ENCODE measurements at regions not wholly inside any gene's neighbourhood (a gene's known extent, or its start where the extent isn't known, plus 50 kb on each side); places are given as distances from the start of the nearest gene placed in this dataset.

DNA sequence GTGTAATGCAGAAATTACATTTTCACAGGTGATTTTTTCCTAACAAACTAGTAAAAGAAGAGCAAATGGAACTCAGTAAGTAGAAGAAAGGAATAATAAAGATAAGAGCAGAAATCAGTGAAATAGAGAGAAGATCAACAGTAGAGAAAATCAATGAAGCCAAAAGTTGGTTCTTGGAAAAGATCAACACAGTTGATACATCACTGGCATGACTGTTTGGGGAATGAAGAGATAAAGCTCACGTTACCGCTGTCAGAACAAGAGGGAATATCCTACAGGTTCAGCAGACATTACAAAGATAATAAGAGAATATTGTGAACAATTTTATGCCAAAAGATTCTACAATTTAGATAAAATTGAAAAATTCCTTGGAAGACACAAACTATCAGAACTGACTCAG is 146.4 kb downstream of the ACTR3B start:
- no peak for DNase-seq (ENCODE audit: low read depth)
- TF ChIP-seq, protein P1, sequence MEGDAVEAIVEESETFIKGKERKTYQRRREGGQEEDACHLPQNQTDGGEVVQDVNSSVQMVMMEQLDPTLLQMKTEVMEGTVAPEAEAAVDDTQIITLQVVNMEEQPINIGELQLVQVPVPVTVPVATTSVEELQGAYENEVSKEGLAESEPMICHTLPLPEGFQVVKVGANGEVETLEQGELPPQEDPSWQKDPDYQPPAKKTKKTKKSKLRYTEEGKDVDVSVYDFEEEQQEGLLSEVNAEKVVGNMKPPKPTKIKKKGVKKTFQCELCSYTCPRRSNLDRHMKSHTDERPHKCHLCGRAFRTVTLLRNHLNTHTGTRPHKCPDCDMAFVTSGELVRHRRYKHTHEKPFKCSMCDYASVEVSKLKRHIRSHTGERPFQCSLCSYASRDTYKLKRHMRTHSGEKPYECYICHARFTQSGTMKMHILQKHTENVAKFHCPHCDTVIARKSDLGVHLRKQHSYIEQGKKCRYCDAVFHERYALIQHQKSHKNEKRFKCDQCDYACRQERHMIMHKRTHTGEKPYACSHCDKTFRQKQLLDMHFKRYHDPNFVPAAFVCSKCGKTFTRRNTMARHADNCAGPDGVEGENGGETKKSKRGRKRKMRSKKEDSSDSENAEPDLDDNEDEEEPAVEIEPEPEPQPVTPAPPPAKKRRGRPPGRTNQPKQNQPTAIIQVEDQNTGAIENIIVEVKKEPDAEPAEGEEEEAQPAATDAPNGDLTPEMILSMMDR (IDR thresholded peaks at IDR 0.05; ENCODE audit: low read length, missing control alignments): no peak
- no peak overlapping the region for H3K4me3 ChIP-seq (replicated peaks; ENCODE audit: low read depth, low read length)

DNA sequence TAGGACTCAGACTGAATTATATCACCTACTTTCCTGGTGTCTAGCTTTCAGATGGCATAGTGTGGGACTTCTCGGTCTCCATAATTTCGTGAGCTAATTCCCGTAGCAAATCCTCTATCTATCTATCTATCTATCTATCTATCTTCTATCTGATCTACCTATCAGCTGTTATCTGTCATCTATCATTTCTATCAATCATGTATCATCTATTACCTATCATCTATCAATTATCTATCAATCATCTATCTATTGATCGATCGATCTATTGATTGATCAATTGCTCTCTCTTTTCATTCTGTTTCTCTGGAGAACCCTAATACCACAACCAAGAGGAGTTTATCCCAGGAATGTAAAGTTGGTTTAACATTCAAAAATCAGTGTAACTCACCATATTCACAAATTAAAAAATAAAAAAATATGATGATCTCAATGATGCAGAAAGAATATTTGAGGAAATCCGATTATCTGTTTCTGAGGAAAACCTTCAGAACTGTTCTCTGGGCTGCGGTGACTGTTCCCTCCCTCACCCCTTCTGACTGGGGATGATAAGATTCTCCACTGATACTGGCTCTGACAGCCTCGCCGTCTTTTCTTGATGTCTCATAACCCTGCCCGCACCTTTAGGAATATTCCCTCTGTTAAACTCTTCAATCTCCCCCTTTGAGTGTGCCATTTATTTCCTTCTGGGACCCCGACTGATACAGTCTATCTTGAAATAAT is 147.7 kb downstream of the ACTR3B start:
- TF ChIP-seq, protein P1 (IDR thresholded peaks at IDR 0.05; ENCODE audit: low read length, missing control alignments): no peak
- no peak overlapping the region for H3K4me3 ChIP-seq (replicated peaks; ENCODE audit: low read depth, low read length)
- DNase-seq (ENCODE audit: low read depth): no peak

DNA sequence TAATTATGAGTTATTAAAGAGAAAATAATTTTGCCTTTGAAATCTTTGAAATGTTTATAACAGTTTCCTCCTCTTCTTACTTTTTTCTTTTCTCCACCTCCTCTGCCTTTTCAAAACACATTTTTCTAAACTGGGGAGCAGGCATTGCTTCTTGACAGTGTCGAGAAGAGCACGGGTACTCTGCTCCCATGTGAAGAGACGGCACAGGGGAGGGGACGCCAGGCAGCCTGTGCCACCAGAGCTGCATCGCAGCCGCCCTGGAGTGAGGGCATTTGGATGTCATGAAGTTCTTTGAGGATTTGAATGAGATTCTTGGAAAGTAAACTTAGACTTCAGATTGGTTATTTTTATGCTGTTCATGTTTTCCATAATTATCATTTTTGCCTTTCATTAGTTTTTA is 149.7 kb downstream of the ACTR3B start:
- no peak for DNase-seq (ENCODE audit: low read depth)
- TF ChIP-seq, protein P1 (IDR thresholded peaks at IDR 0.05; ENCODE audit: low read length, missing control alignments): no peak
- H3K4me3 ChIP-seq (replicated peaks; ENCODE audit: low read depth, low read length): no peak overlapping the region

DNA sequence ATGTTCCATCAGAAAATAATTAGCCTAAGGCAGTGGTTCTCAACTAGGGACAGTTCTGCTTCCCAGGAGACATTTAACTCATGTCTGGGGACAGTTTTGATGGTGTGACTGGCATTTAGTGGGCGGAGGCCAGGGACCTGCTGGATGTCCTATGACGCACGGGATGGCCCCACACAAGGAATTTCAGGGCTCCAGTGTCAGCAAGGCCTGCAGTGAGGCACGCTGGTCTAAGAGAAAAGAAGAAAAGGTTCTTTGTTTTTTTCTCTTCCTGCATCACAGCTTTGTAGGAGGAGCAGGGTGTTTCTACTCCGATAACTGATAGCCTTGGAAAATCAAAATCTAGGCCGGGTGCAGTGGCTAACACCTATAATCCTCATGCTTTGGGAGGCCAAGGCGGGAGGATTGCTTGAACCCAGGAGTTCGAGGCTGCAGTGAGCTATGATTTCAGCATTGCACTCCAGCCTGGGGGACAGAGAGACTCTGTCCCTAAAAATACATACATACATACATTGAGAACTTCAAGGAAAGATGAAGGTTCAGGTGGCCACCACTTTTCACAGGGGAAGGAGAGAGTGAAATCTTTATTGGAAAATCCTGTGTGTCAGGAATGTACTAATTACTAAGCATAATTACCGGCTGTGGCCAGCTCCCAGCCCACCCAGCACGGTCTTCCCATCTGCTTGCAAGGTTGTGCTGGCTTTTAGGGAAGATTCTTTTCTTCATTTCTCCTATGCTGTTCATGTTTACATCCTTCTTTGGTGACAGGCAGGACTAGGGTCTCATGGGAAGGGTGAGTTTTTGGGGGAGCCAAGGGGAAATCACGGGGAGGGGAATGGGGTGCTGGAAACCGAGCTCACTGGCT is 150.4 kb downstream of the ACTR3B start:
- TF ChIP-seq, protein P1 (IDR thresholded peaks at IDR 0.05; ENCODE audit: low read length, missing control alignments): no peak

DNA sequence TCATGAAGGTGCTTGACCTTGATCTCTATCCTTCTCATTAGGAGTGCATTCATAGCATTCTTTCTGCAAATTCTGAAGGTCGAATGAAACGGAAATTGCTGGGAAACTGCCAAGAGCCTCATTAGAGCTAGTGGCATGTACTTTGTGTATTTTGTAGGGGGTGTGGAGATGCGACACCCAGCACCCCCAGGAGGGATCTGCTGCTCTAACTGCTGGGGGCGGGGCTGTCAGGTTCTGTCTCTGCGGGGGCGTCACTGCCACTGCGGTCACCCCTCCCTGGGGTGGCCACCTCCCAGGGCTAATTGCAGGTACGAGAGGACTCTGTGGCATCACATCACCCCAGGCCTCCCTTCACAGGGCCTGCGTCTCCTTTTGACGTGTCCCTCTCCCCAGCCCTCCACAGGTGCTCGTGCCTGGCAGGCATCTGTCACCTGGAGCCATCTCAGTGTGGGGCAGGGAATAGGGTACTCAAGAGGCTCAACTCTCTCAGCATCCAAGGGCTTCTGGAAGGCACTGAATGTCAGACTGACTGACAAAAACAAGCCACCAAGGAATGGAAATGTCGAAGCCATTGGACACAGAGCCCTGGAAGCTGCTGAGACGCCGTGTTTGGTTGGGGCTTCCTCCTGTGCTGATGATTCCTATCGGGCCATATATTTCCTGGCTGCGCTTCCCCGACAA is 151.1 kb downstream of the ACTR3B start:
- no peak overlapping the region for H3K4me3 ChIP-seq (replicated peaks; ENCODE audit: low read depth, low read length)
- TF ChIP-seq, protein P1 (IDR thresholded peaks at IDR 0.05; ENCODE audit: low read length, missing control alignments): no peak
- DNase-seq (ENCODE audit: low read depth): no peak

More for the DNA sequence above, 150.4 kb downstream of the ACTR3B start:
- no peak for DNase-seq (ENCODE audit: low read depth)
- H3K4me3 ChIP-seq (replicated peaks; ENCODE audit: low read depth, low read length): no peak overlapping the region

DNA sequence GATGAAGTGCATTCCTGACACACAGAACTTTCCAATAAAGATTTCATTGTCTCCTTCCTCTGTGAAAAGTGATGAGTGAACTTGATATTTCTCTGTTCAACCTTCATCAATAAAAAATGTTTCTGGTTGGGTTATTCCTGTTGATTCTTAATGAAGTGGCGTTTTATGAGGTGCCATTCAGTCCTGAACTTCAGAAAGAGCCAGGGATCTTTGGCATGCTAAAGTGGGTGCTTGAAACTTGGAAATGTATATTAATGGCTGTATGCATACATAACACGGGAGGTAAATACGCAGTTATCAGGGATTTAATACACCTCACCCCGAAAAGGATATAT is 151.6 kb downstream of the ACTR3B start:
- H3K4me3 ChIP-seq (replicated peaks; ENCODE audit: low read depth, low read length): no peak overlapping the region
- no peak for DNase-seq (ENCODE audit: low read depth)
- TF ChIP-seq, protein P1 (IDR thresholded peaks at IDR 0.05; ENCODE audit: low read length, missing control alignments): no peak

All from fibroblast of pulmonary artery (primary cell).